Fibroblast of lung (primary cell): ENCODE measurements at regions not wholly inside any gene's neighbourhood (a gene's known extent, or its start where the extent isn't known, plus 50 kb on each side); places are given as distances from the start of the nearest gene placed in this dataset.

Experiments used
- DNase-seq, 2 donors: peaks; one replicate each; pipeline versions ENCODE4 v3.0.0 to v3.0.0-alpha.2; 2010; ENCODE audit warnings: low read depth in 2 of 2
- H2AFZ ChIP-seq: 2 replicates; pipeline ENCODE4 v1.5.1; 2012; ENCODE audit warnings: low read length, control low read depth, inconsistent platforms
- H3K27ac ChIP-seq: 2 replicates; pipeline ENCODE4 v1.5.1; 2011; ENCODE audit warnings: low read length, control low read depth; ENCODE audit not compliant: insufficient read depth
- H3K27me3 ChIP-seq: 2 replicates; pipeline ENCODE4 v1.5.1; 2011; ENCODE audit warnings: mild to moderate bottlenecking, low read length; ENCODE audit not compliant: control insufficient read depth, insufficient read depth
- H3K36me3 ChIP-seq: 2 replicates; pipeline ENCODE4 v1.5.1; 2011; ENCODE audit warnings: low read length; ENCODE audit not compliant: control insufficient read depth, insufficient read depth
- H3K4me1 ChIP-seq: 2 replicates; pipeline ENCODE4 v1.5.1; 2011; ENCODE audit warnings: low read length; ENCODE audit not compliant: control insufficient read depth, insufficient read depth; ENCODE audit errors: extremely low read depth
- H3K4me2 ChIP-seq: 2 replicates; pipeline ENCODE4 v1.5.1; 2011; ENCODE audit warnings: low read length, control low read depth; ENCODE audit not compliant: insufficient read depth; ENCODE audit errors: extremely low read depth
- H3K4me3 ChIP-seq, 4 experiments: fragments of 200-600 bp in 1 of 4; sonication (generic) in 1 of 4; replicated peaks in 1 of 4; 2 replicates each; pipeline ENCODE4 v1.5.1; 2011 to 2016; ENCODE audit warnings: low read length in 4 of 4, low read depth in 3 of 4, mild to moderate bottlenecking in 3 of 4, control low read depth in 2 of 4, inconsistent platforms in 1 of 4, mixed read lengths in 1 of 4; ENCODE audit not compliant: insufficient read depth in 1 of 4; ENCODE audit errors: control extremely low read depth in 1 of 4
- H3K79me2 ChIP-seq: 2 replicates; pipeline ENCODE4 v1.5.1; 2012; ENCODE audit warnings: mild to moderate bottlenecking, low read length, inconsistent platforms; ENCODE audit not compliant: control insufficient read depth, insufficient read depth
- H3K9ac ChIP-seq: 2 replicates; pipeline ENCODE4 v1.5.1; 2011; ENCODE audit warnings: mild to moderate bottlenecking, low read length, control low read depth; ENCODE audit not compliant: insufficient read depth
- H3K9me3 ChIP-seq: 2 replicates; pipeline ENCODE4 v1.5.1; 2012; ENCODE audit warnings: low read depth, low read length; ENCODE audit not compliant: control insufficient read depth, insufficient read depth
- H4K20me1 ChIP-seq: 2 replicates; pipeline ENCODE4 v1.5.1; 2011; ENCODE audit warnings: low read length; ENCODE audit not compliant: control insufficient read depth, insufficient read depth; ENCODE audit errors: extremely low read depth
- EZH2 ChIP-seq: IDR thresholded peaks from 2 replicates; pipeline ENCODE4 v1.5.1; 2012; ENCODE audit warnings: low read length, control low read depth, mild to moderate bottlenecking; ENCODE audit errors: missing control alignments
- TF ChIP-seq, protein P1 (sequence below), 2 donors: IDR thresholded peaks in 1 of 2; conservative IDR thresholded peaks in 1 of 2; 1 replicate in 1 of 2; 2 replicates in 1 of 2; pipeline ENCODE4 v1.5.1; 2011 to 2012; ENCODE audit warnings: low read length in 2 of 2, control low read depth in 1 of 2, inconsistent platforms in 1 of 2, low read depth in 1 of 2, mild to moderate bottlenecking in 1 of 2

DNA sequence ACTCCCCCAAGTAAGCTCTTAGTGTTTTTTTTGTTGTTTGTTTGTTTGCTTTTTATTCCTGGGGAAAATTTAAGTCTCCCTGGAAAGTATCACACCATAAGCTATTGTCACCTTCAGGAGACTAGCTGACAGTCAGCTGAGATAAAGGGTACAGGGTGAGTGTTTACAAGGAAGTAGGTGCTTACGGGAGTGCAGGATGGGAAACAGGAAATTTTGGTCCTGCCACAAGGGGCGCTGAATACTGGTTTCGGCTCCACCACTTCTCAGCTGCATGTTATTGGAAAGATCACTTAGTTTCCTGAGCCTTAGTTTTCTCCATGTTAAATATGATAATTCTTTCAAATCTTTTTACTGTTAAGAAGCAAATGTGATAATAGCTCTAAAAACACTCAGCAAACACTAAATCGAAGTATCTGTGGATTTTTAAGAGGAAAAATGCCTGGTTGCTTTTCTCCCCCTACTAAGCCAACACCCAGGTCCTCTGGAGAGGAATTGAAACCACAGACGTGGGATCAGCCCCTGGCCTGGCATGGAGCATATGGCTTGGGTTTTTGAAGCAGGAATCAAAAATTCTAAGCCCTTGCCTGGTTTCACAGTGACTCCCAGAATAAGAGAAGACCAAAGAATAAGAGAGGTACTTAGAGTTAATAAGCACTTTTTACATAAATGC is 90.7 kb downstream of the SCN11A start:
- H3K27me3 ChIP-seq, result no peaks in the 10 kb centered on the region
- H3K9me3 ChIP-seq, result no peaks in the 10 kb centered on the region
- no peak overlapping the region for H3K4me3 ChIP-seq
- TF ChIP-seq, protein P1, sequence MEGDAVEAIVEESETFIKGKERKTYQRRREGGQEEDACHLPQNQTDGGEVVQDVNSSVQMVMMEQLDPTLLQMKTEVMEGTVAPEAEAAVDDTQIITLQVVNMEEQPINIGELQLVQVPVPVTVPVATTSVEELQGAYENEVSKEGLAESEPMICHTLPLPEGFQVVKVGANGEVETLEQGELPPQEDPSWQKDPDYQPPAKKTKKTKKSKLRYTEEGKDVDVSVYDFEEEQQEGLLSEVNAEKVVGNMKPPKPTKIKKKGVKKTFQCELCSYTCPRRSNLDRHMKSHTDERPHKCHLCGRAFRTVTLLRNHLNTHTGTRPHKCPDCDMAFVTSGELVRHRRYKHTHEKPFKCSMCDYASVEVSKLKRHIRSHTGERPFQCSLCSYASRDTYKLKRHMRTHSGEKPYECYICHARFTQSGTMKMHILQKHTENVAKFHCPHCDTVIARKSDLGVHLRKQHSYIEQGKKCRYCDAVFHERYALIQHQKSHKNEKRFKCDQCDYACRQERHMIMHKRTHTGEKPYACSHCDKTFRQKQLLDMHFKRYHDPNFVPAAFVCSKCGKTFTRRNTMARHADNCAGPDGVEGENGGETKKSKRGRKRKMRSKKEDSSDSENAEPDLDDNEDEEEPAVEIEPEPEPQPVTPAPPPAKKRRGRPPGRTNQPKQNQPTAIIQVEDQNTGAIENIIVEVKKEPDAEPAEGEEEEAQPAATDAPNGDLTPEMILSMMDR (conservative IDR thresholded peaks at IDR 0.05 in 1 of 2, IDR thresholded peaks at IDR 0.05 in 1 of 2; ENCODE audit: low read depth in 1 of 2, low read length in 2 of 2), result peak; percentile 71 to 86
- TF ChIP-seq EZH2, result no peak
- H3K27ac ChIP-seq, result no peak overlapping the region
- H3K36me3 ChIP-seq, result no peaks in the 10 kb centered on the region
- H3K4me2 ChIP-seq, result no peak overlapping the region
- H3K4me1 ChIP-seq, result no peaks in the 10 kb centered on the region
- no peak overlapping the region for H3K9ac ChIP-seq
- peak; percentile 20 to 45 for DNase-seq
- H4K20me1 ChIP-seq, result no peaks in the 10 kb centered on the region
- H3K79me2 ChIP-seq, result no peaks in the 10 kb centered on the region
- H2AFZ ChIP-seq, result peak overlapping the region; percentile 27

GRCh38 chr3:38960042-38960622 is 91.6 kb downstream of the SCN11A start:
- Histone ChIP-seq H4K20me1 (no peaks in the 10 kb centered on the region), H2AFZ (no peak overlapping the region)
- DNase-seq, result no peak

GRCh38 chr3:38958026-38958720 is 93.6 kb downstream of the SCN11A start:
- H3K36me3 ChIP-seq, result no peaks in the 10 kb centered on the region
- no peak overlapping the region for H3K4me3 ChIP-seq
- no peak overlapping the region for H3K27ac ChIP-seq
- H3K4me2 ChIP-seq, result no peak overlapping the region
- H4K20me1 ChIP-seq, result no peaks in the 10 kb centered on the region
- no peaks in the 10 kb centered on the region for H3K27me3 ChIP-seq
- no peak overlapping the region for H2AFZ ChIP-seq
- no peak for DNase-seq
- no peak overlapping the region for H3K9ac ChIP-seq
- no peaks in the 10 kb centered on the region for H3K9me3 ChIP-seq
- H3K4me1 ChIP-seq, result no peaks in the 10 kb centered on the region
- no peaks in the 10 kb centered on the region for H3K79me2 ChIP-seq
- no peak for TF ChIP-seq EZH2
- TF ChIP-seq, protein P1 (conservative IDR thresholded peaks at IDR 0.05 in 1 of 2, IDR thresholded peaks at IDR 0.05 in 1 of 2; ENCODE audit: low read depth in 1 of 2, low read length in 2 of 2), result no peak

More at GRCh38 chr3:38960042-38960622, 91.6 kb downstream of the SCN11A start:
- no peak overlapping the region for H3K9ac ChIP-seq
- no peaks in the 10 kb centered on the region for H3K4me1 ChIP-seq
- no peaks in the 10 kb centered on the region for H3K36me3 ChIP-seq
- no peaks in the 10 kb centered on the region for H3K79me2 ChIP-seq
- H3K9me3 ChIP-seq, result no peaks in the 10 kb centered on the region
- no peak overlapping the region for H3K27ac ChIP-seq
- H3K4me2 ChIP-seq, result no peak overlapping the region
- H3K4me3 ChIP-seq, result no peak overlapping the region
- TF ChIP-seq, protein P1 (conservative IDR thresholded peaks at IDR 0.05 in 1 of 2, IDR thresholded peaks at IDR 0.05 in 1 of 2; ENCODE audit: low read depth in 1 of 2, low read length in 2 of 2), result no peak
- TF ChIP-seq EZH2, result no peak
- no peaks in the 10 kb centered on the region for H3K27me3 ChIP-seq
